HL-60 (cell line): ENCODE measurements at regions not wholly inside any gene's neighbourhood (a gene's known extent, or its start where the extent isn't known, plus 50 kb on each side); places are given as distances from the start of the nearest gene placed in this dataset.

ENCODE experiments used
- CTCF ChIP-seq: IDR thresholded peaks from one replicate; pipeline ENCODE4 v1.5.1; 2011; ENCODE audit warnings: low read length, control low read depth, inconsistent platforms; ENCODE audit not compliant: insufficient read depth
- GABPA ChIP-seq: IDR thresholded peaks from 2 replicates; pipeline ENCODE4 v1.6.1; 2012; ENCODE audit warnings: low read depth
- POLR2AphosphoS5 ChIP-seq: IDR thresholded peaks from 2 replicates; pipeline ENCODE4 v1.6.1; 2012; ENCODE audit warnings: low read depth
- TF ChIP-seq, protein P1 (sequence below): IDR thresholded peaks from 2 replicates; pipeline ENCODE4 v1.6.1; 2012; ENCODE audit warnings: low read depth; ENCODE audit not compliant: insufficient replicate concordance

- TF ChIP-seq CTCF: no peak
- TF ChIP-seq, protein P1, sequence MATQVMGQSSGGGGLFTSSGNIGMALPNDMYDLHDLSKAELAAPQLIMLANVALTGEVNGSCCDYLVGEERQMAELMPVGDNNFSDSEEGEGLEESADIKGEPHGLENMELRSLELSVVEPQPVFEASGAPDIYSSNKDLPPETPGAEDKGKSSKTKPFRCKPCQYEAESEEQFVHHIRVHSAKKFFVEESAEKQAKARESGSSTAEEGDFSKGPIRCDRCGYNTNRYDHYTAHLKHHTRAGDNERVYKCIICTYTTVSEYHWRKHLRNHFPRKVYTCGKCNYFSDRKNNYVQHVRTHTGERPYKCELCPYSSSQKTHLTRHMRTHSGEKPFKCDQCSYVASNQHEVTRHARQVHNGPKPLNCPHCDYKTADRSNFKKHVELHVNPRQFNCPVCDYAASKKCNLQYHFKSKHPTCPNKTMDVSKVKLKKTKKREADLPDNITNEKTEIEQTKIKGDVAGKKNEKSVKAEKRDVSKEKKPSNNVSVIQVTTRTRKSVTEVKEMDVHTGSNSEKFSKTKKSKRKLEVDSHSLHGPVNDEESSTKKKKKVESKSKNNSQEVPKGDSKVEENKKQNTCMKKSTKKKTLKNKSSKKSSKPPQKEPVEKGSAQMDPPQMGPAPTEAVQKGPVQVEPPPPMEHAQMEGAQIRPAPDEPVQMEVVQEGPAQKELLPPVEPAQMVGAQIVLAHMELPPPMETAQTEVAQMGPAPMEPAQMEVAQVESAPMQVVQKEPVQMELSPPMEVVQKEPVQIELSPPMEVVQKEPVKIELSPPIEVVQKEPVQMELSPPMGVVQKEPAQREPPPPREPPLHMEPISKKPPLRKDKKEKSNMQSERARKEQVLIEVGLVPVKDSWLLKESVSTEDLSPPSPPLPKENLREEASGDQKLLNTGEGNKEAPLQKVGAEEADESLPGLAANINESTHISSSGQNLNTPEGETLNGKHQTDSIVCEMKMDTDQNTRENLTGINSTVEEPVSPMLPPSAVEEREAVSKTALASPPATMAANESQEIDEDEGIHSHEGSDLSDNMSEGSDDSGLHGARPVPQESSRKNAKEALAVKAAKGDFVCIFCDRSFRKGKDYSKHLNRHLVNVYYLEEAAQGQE: no peak
- TF ChIP-seq GABPA: no peak
- TF ChIP-seq POLR2AphosphoS5: no peak
Observed at GRCh38 chr18:22267697-22268096, 98.3 kb downstream of the GATA6 start.
